ENCODE measurements at regions not wholly inside any gene's neighbourhood (a gene's known extent, or its start where the extent isn't known, plus 50 kb on each side); places are given as distances from the start of the nearest gene placed in this dataset.

DNA sequence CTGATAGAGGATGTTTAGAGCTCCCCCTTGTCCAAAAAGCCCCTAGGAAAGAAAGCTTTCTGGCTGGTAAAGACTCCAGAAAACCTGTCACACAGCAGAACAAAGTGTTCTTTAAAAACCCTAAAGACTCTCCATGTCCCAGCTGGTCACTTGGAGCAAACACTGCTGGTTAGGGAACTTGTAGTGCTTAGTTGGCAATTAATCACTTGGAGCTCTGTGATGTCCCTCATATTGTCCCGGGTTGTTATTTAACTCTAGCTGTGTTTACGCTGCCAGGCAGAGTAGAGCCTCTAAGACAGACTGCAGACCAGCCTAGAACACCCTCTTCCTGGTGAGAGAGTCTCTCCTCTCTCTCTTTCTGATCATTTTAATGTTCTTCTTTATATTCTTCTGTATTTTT, 267.3 kb downstream of the BCOR start:
- TF ChIP-seq POLR2AphosphoS5 (IDR thresholded peaks at IDR 0.05), result no peak
- TF ChIP-seq, protein P1, sequence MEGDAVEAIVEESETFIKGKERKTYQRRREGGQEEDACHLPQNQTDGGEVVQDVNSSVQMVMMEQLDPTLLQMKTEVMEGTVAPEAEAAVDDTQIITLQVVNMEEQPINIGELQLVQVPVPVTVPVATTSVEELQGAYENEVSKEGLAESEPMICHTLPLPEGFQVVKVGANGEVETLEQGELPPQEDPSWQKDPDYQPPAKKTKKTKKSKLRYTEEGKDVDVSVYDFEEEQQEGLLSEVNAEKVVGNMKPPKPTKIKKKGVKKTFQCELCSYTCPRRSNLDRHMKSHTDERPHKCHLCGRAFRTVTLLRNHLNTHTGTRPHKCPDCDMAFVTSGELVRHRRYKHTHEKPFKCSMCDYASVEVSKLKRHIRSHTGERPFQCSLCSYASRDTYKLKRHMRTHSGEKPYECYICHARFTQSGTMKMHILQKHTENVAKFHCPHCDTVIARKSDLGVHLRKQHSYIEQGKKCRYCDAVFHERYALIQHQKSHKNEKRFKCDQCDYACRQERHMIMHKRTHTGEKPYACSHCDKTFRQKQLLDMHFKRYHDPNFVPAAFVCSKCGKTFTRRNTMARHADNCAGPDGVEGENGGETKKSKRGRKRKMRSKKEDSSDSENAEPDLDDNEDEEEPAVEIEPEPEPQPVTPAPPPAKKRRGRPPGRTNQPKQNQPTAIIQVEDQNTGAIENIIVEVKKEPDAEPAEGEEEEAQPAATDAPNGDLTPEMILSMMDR (IDR thresholded peaks at IDR 0.05), result no peak
- TF ChIP-seq POLR2A (IDR thresholded peaks at IDR 0.05), result no peak
